SK-N-SH treated with all-trans-retinoic acid at 6 μM for 48 hours (cell line): ENCODE measurements at regions not wholly inside any gene's neighbourhood (a gene's known extent, or its start where the extent isn't known, plus 50 kb on each side); places are given as distances from the start of the nearest gene placed in this dataset.

Experiments used
- ATAC-seq: fragments of 200-7000 bp; cut with Tn5 transposase; 3 replicates; pipeline ENCODE4 v1.9.1; 2020; ENCODE audit warnings: mild to moderate bottlenecking, moderate library complexity
- ARNTL ChIP-seq: fragments of 450-650 bp; formaldehyde crosslinking; IDR thresholded peaks from 2 replicates; pipeline ENCODE4 v1.5.0; 2020; ENCODE audit warnings: low read depth, mild to moderate bottlenecking, moderate library complexity, borderline replicate concordance
- BACH2 ChIP-seq: fragments of 250-450 bp; sonication (Bioruptor Pico); IDR thresholded peaks from 2 replicates; pipeline ENCODE4 v1.9.0; 2021; ENCODE audit warnings: mild to moderate bottlenecking, borderline replicate concordance
- CREB5 ChIP-seq: fragments of 250-450 bp; sonication (Bioruptor Pico); IDR thresholded peaks from 2 replicates; pipeline ENCODE4 v1.5.1; 2020; ENCODE audit warnings: low read depth, mild to moderate bottlenecking, moderate library complexity
- CSDC2 ChIP-seq: fragments of 250-450 bp; sonication (Bioruptor Pico); IDR thresholded peaks from 2 replicates; pipeline ENCODE4 v1.5.0; 2020; ENCODE audit warnings: mild to moderate bottlenecking, moderate library complexity
- CSRNP3 ChIP-seq: fragments of 250-450 bp; sonication (Bioruptor Pico); IDR thresholded peaks from 2 replicates; pipeline ENCODE4 v1.5.1; 2021; ENCODE audit warnings: mild to moderate bottlenecking, moderate library complexity
- ESRRG ChIP-seq: fragments of 250-450 bp; sonication (Bioruptor Pico); IDR thresholded peaks from 2 replicates; pipeline ENCODE4 v1.6.1; 2021; ENCODE audit warnings: mild to moderate bottlenecking
- GLIS3 ChIP-seq: fragments of 250-450 bp; sonication (Bioruptor Pico); IDR thresholded peaks from 2 replicates; pipeline ENCODE4 v1.5.0; 2020; ENCODE audit warnings: mild to moderate bottlenecking, moderate library complexity
- ISL1 ChIP-seq: fragments of 250-450 bp; sonication (Bioruptor Pico); IDR thresholded peaks from 2 replicates; pipeline ENCODE4 v2.1.2; 2022; ENCODE audit warnings: mild to moderate bottlenecking, moderate library complexity
- PATZ1 ChIP-seq: fragments of 250-450 bp; sonication (Bioruptor Pico); IDR thresholded peaks from 2 replicates; pipeline ENCODE4 v1.8.0; 2020; ENCODE audit warnings: mild to moderate bottlenecking, moderate library complexity, borderline replicate concordance
- POU6F1 ChIP-seq: fragments of 250-450 bp; sonication (Bioruptor Pico); IDR thresholded peaks from 2 replicates; pipeline ENCODE4 v1.8.0; 2021; ENCODE audit warnings: low read depth, mild to moderate bottlenecking, moderate library complexity, borderline replicate concordance
- PPARA ChIP-seq: fragments of 250-450 bp; sonication (Bioruptor Pico); IDR thresholded peaks from 2 replicates; pipeline ENCODE4 v1.5.0; 2020; ENCODE audit warnings: mild to moderate bottlenecking, borderline replicate concordance
- RARB ChIP-seq: fragments of 250-450 bp; sonication (Bioruptor Pico); IDR thresholded peaks from 2 replicates; pipeline ENCODE4 v1.8.0; 2021; ENCODE audit warnings: mild to moderate bottlenecking, moderate library complexity
- SNAI2 ChIP-seq: fragments of 250-450 bp; sonication (Bioruptor Pico); IDR thresholded peaks from 2 replicates; pipeline ENCODE4 v1.5.0; 2020; ENCODE audit warnings: mild to moderate bottlenecking, moderate library complexity
- TCF4 ChIP-seq: fragments of 250-450 bp; sonication (Bioruptor Pico); IDR thresholded peaks from 2 replicates; pipeline ENCODE4 v1.8.0; 2021; ENCODE audit warnings: mild to moderate bottlenecking, moderate library complexity, borderline replicate concordance
- TSHZ2 ChIP-seq: fragments of 250-450 bp; sonication (Bioruptor Pico); IDR thresholded peaks from 2 replicates; pipeline ENCODE4 v1.5.0; 2020; ENCODE audit warnings: mild to moderate bottlenecking, moderate library complexity
- ZFP3 ChIP-seq: fragments of 250-450 bp; sonication (Bioruptor Pico); IDR thresholded peaks from 2 replicates; pipeline ENCODE4 v1.5.0; 2020; ENCODE audit warnings: mild to moderate bottlenecking, moderate library complexity
- ZFP30 ChIP-seq: fragments of 450-650 bp; formaldehyde crosslinking; IDR thresholded peaks from 2 replicates; pipeline ENCODE4 v1.5.0; 2022; ENCODE audit warnings: mild to moderate bottlenecking, moderate library complexity
- ZNF70 ChIP-seq: fragments of 450-650 bp; formaldehyde crosslinking; IDR thresholded peaks from 2 replicates; pipeline ENCODE4 v1.5.0; 2020; ENCODE audit warnings: mild to moderate bottlenecking, moderate library complexity
- ZNF8 ChIP-seq: fragments of 450-650 bp; formaldehyde crosslinking; IDR thresholded peaks from 2 replicates; pipeline ENCODE4 v1.5.0; 2020; ENCODE audit warnings: mild to moderate bottlenecking, moderate library complexity

GRCh38 chr2:236399409-236399808 lies 135.2 kb upstream of the ASB18 start (continued):
- no peak for TF ChIP-seq CSRNP3 (CRISPR knock-in tag)
- TF ChIP-seq, all 23 proteins: peak for 0

- no peak for ATAC-seq
- no peak for TF ChIP-seq ZFP3 (CRISPR knock-in tag)
- no peak for TF ChIP-seq PATZ1 (CRISPR knock-in tag)
- TF ChIP-seq CSDC2: no peak
- no peak for TF ChIP-seq ESRRG
- TF ChIP-seq SNAI2 (CRISPR knock-in tag): no peak
- TF ChIP-seq, all 23 proteins: peak for 0
Measured at GRCh38 chr2:236400046-236400574, 135.9 kb upstream of the ASB18 start.

- ATAC-seq: no peak
- TF ChIP-seq SNAI2 (CRISPR knock-in tag) (no peak), ARNTL (CRISPR knock-in tag) (no peak), PPARA (CRISPR knock-in tag) (no peak), ZFP3 (CRISPR knock-in tag) (no peak), CSDC2 (no peak), ZFP30 (CRISPR knock-in tag) (no peak), POU6F1 (CRISPR knock-in tag) (no peak), BACH2 (CRISPR knock-in tag) (no peak), TCF4 (CRISPR knock-in tag) (no peak), ZNF70 (no peak), GLIS3 (no peak), CREB5 (no peak), ESRRG (no peak), TSHZ2 (no peak), CSRNP3 (CRISPR knock-in tag) (no peak), ZNF8 (CRISPR knock-in tag) (no peak), RARB (CRISPR knock-in tag) (no peak), ISL1 (no peak)
Measured at GRCh38 chr2:236400594-236401360, 136.6 kb upstream of the ASB18 start.
